ENCODE measurements at regions not wholly inside any gene's neighbourhood (a gene's known extent, or its start where the extent isn't known, plus 50 kb on each side); places are given as distances from the start of the nearest gene placed in this dataset.
"Not testable (repeated sequence)": the region's sequence is repeated elsewhere in the genome, so short reads cannot be mapped to it uniquely, and the experiment has no call there.

- intact Hi-C loops (cut with DNase I): no loop called here
- DNase-seq: no peak
These were observed 77.4 kb upstream of the TCF21 start for GRCh38 chr6:133811557-133811956.

- intact Hi-C loops (cut with DNase I): not testable (repeated sequence)
These were observed 76.5 kb upstream of the TCF21 start for GRCh38 chr6:133812446-133812845.

GRCh38 chr6:133814238-133814637 lies 74.7 kb upstream of the TCF21 start:
- intact Hi-C loops (cut with DNase I): no loop called here

More at GRCh38 chr6:133812446-133812845, 76.5 kb upstream of the TCF21 start:
- DNase-seq: not testable (repeated sequence)

DNA sequence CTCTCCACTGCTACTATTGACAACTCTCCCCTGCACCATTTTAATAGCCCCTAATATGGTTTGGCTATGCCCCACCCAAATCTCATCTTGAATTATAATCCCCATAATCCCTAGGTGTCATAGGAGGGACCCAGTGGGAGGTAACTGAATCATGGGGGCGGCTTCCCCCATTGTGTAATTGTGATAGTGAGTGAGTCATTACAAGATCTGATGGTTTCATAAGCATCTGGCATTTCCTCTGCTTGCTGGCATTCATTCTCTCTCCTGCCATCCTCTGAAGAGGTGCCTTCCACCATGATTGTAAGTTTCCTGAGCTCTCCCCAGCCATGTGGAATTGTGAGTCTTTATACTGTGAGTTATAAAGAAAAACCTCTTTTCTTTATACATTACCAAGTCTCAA lies 74.1 kb upstream of the TCF21 start:
- intact Hi-C loops (cut with DNase I): no loop called here
- DNase-seq: peak in 15 of 42 donors; percentile 4 to 47 (median 16)

More at GRCh38 chr6:133814238-133814637, 74.7 kb upstream of the TCF21 start:
- no peak for DNase-seq

DNA sequence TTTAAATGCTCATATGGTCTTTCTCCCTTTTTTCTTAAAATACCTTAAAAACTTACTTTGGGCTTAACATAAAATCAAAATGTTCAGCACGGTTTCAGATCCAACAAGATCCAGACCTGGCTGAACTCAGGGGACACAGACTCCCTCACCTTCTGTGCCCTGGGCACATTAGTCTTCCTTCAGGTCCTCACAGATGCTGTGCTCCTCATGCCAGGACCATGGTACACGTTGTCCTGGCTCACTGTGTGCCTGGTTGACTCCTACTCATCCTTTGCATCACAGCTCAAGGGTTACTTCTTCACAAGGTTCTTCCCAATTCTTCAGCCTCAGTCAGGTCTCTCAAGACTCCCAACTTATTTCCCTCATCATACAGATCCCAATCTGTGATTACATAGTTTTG lies 73.6 kb upstream of the TCF21 start:
- no peak for DNase-seq
- intact Hi-C loops (cut with DNase I): no loop called here

- DNase-seq: no peak
- intact Hi-C loops (cut with DNase I): no loop called here
These were observed 72.7 kb upstream of the TCF21 start for GRCh38 chr6:133816171-133816570.

- intact Hi-C loops (cut with DNase I): no loop called here
- peak in 1 of 42 donors; percentile 19 for DNase-seq
These were observed 71.4 kb upstream of the TCF21 start for GRCh38 chr6:133817460-133818047.

DNA sequence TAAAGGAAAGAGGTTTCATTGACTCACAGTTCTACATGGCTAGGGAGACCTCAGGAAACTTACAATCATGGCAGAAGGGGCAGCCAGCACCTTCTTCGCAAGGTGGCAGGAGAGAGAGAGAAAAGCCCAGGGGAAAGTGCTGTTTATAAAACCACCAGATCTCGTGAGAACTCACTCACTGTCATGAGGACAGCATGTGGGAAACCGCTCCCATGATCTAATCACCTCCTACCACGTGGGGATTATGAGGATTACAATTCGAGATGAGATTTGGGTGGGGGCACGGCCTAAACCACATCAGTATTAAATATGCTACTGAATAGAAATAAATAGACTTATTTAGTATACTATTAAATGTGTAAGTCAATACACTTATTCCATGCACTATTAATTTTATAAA lies 70.6 kb upstream of the TCF21 start:
- no peak for DNase-seq
- intact Hi-C loops (cut with DNase I): no loop called here

GRCh38 chr6:133820208-133820607 lies 68.7 kb upstream of the TCF21 start:
- intact Hi-C loops (cut with DNase I): no loop called here
- no peak for DNase-seq

GRCh38 chr6:133827766-133828165 lies 61.1 kb upstream of the TCF21 start:
- no peak for DNase-seq
- intact Hi-C loops (cut with DNase I): no loop called here

DNA sequence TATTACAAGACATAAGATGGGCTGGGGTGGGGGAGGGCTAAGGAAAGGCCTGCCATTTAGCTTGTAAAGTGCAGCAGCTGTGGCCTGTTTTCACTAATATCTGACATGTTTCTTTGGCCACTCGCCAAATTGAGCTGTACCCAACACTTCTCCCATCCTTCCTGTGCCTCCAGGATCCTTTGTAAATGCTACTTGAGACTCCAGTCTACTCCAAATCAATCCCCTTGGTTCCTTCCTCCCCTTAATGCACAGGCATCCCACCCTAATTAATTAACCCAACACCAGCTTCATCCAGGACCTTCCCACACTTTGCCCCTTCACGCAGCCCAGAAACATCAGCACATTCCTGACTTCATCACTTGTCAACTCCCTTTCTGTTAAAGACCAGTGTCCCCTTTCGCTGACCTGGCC lies 55.0 kb upstream of the TCF21 start:
- DNase-seq: no peak
- intact Hi-C loops (cut with DNase I): no loop called here

GRCh38 chr6:133834472-133835170 lies 54.3 kb upstream of the TCF21 start:
- intact Hi-C loops (cut with DNase I): no loop called here
- DNase-seq: no peak

DNA sequence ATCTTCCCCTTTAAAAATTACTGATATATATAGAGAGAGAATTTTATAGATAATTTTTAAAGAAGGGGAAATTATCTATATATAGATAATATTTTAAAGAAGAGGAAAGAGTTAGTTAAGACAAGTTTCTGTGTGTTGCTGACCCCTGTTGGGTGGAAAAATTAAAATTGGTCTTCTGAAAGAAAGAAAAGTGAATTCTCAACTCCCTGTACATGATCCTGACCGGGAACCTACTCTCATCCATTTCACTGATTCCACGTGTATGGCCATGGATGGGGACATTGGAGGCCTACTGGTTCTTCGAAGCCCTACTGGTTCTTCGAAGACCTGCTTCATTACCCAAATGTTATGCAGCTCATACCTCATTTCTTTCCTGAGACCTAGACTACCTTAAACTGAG lies 53.0 kb upstream of the TCF21 start:
- DNase-seq: no peak
- intact Hi-C loops (cut with DNase I): no loop called here

GRCh38 chr6:133837801-133838349 lies 51.0 kb upstream of the TCF21 start:
- DNase-seq: peak; percentile 21 to 79 (median 50)
- intact Hi-C loops (cut with DNase I): no loop called here
